ENCODE measurements at regions not wholly inside any gene's neighbourhood (a gene's known extent, or its start where the extent isn't known, plus 50 kb on each side); places are given as distances from the start of the nearest gene placed in this dataset.

- no peak for TF ChIP-seq TCF7 (CRISPR knock-in tag; IDR thresholded peaks at IDR 0.05; ENCODE audit: low read depth)
- TF ChIP-seq JAZF1 (CRISPR knock-in tag; IDR thresholded peaks at IDR 0.05), result no peak
- no peak for TF ChIP-seq E2F5 (CRISPR knock-in tag; IDR thresholded peaks at IDR 0.05)
- no peak for TF ChIP-seq CREB1 (CRISPR knock-in tag; IDR thresholded peaks at IDR 0.05)
- TF ChIP-seq ZSCAN18 (CRISPR knock-in tag; IDR thresholded peaks at IDR 0.05), result no peak
Measured at GRCh38 chr6:133730881-133731280, 158.0 kb upstream of the TCF21 start (continued).

- ChIA-PET CTCF (no interaction called here), POLR2A (no interaction called here)
- Mint-ChIP-seq H3K9me3 (no peaks in the 10 kb centered on the region), H3K36me3 (no peaks in the 10 kb centered on the region), H3K4me1 (peaks cover 13% of the 10 kb centered on the region), H3K27ac (no peak overlapping the region), H3K27me3 (ENCODE audit: low read depth) (no peaks in the 10 kb centered on the region), H3K4me3 (no peak overlapping the region)
- DNase-seq (ENCODE audit: low spot score) (no peak), ATAC-seq (no peak)
- no peak for TF ChIP-seq NFYB (CRISPR knock-in tag; conservative IDR thresholded peaks at IDR 0.05; ENCODE audit: low read depth)
- TF ChIP-seq AR (CRISPR knock-in tag; IDR thresholded peaks at IDR 0.05), result no peak
- no peak for TF ChIP-seq ZNF396 (CRISPR knock-in tag; IDR thresholded peaks at IDR 0.05; ENCODE audit: borderline replicate concordance)
- no peak for TF ChIP-seq E2F4 (CRISPR knock-in tag; IDR thresholded peaks at IDR 0.05; ENCODE audit: borderline replicate concordance, low read depth)
- no peak for TF ChIP-seq ZNF138 (CRISPR knock-in tag; conservative IDR thresholded peaks at IDR 0.05)
Measured at GRCh38 chr6:133740218-133740617, 148.7 kb upstream of the TCF21 start.

GRCh38 chr6:133740816-133741215 lies 148.1 kb upstream of the TCF21 start:
- H3K27ac Mint-ChIP-seq, result no peak overlapping the region
- H3K36me3 Mint-ChIP-seq, result no peaks in the 10 kb centered on the region
- DNase-seq (ENCODE audit: low spot score), result no peak
- peaks cover 17% of the 10 kb centered on the region for H3K4me1 Mint-ChIP-seq
- ATAC-seq, result no peak
- ChIA-PET POLR2A (no interaction called here), CTCF (no interaction called here)
- H3K9me3 Mint-ChIP-seq, result no peaks in the 10 kb centered on the region
- no peaks in the 10 kb centered on the region for H3K27me3 Mint-ChIP-seq (ENCODE audit: low read depth)
- no peak overlapping the region for H3K4me3 Mint-ChIP-seq
- TF ChIP-seq ZNF317 (CRISPR knock-in tag; IDR thresholded peaks at IDR 0.05; ENCODE audit: borderline replicate concordance, low read depth) (no peak), AR (CRISPR knock-in tag; IDR thresholded peaks at IDR 0.05) (no peak), ARID4B (CRISPR knock-in tag; IDR thresholded peaks at IDR 0.05; ENCODE audit: borderline replicate concordance) (no peak), GABPB1 (CRISPR knock-in tag; IDR thresholded peaks at IDR 0.05) (no peak), RELA (CRISPR knock-in tag; IDR thresholded peaks at IDR 0.05; ENCODE audit: borderline replicate concordance) (no peak), SOX15 (CRISPR knock-in tag; IDR thresholded peaks at IDR 0.05) (no peak), ZNF423 (CRISPR knock-in tag; IDR thresholded peaks at IDR 0.05) (no peak), KAT7 (CRISPR knock-in tag; IDR thresholded peaks at IDR 0.05; ENCODE audit: borderline replicate concordance) (no peak), NFATC4 (CRISPR knock-in tag; IDR thresholded peaks at IDR 0.05) (no peak), MXD4 (CRISPR knock-in tag; IDR thresholded peaks at IDR 0.05; ENCODE audit: borderline replicate concordance) (no peak), ZSCAN18 (CRISPR knock-in tag; IDR thresholded peaks at IDR 0.05) (no peak)
